H1 (cell line): ENCODE measurements at regions not wholly inside any gene's neighbourhood (a gene's known extent, or its start where the extent isn't known, plus 50 kb on each side); places are given as distances from the start of the nearest gene placed in this dataset.

Source experiments
- CREB1 ChIP-seq: IDR thresholded peaks from 2 replicates; pipeline ENCODE4 v1.6.1; 2012; ENCODE audit warnings: inconsistent platforms
- NRF1 ChIP-seq: IDR thresholded peaks from 2 replicates; pipeline ENCODE4 v1.6.1; 2011; ENCODE audit warnings: mild to moderate bottlenecking, low read depth, low read length, improper control_type of control experiment
- SIN3A ChIP-seq, 2 experiments: IDR thresholded peaks in 1 of 2; conservative IDR thresholded peaks in 1 of 2; 2 replicates each; pipeline ENCODE4 v1.6.1; 2011 to 2012; ENCODE audit warnings: low read length in 2 of 2, improper control_type of control experiment in 1 of 2, low read depth in 1 of 2, mild to moderate bottlenecking in 1 of 2

- TF ChIP-seq SIN3A (conservative IDR thresholded peaks at IDR 0.05 in 1 of 2, IDR thresholded peaks at IDR 0.05 in 1 of 2; ENCODE audit: low read depth in 1 of 2, low read length in 2 of 2) (no peak), NRF1 (no peak), CREB1 (no peak)
- TF ChIP-seq, all 59 proteins: peak for 0
These were observed 367.4 kb downstream of the BTG1 start (continued) for GRCh38 chr12:91778091-91778832.
